GF-D8 (cell line): ENCODE measurements at regions not wholly inside any gene's neighbourhood (a gene's known extent, or its start where the extent isn't known, plus 50 kb on each side); places are given as distances from the start of the nearest gene placed in this dataset.
"Not testable (repeated sequence)": the region's sequence is repeated elsewhere in the genome, so short reads cannot be mapped to it uniquely, and the experiment has no call there.

Experiments used
- DNase-seq: peaks from one replicate; lab custom pipeline; 2025; lab: John Stamatoyannopoulos, UW

GRCh38 chr14:71165121-71166031, 258.1 kb downstream of the PCNX1 start:
- DNase-seq = no peak

- DNase-seq = no peak
Observed at GRCh38 chr14:71166180-71166837, 259.1 kb downstream of the PCNX1 start.

GRCh38 chr14:71167325-71167950, 260.2 kb downstream of the PCNX1 start:
- not testable (repeated sequence) for DNase-seq

GRCh38 chr14:71168161-71168560, 260.9 kb downstream of the PCNX1 start:
- not testable (repeated sequence) for DNase-seq

- DNase-seq = no peak
Observed at GRCh38 chr14:71168564-71169427, 261.5 kb downstream of the PCNX1 start.

GRCh38 chr14:71169861-71170260, 262.6 kb downstream of the PCNX1 start:
- no peak for DNase-seq

- DNase-seq = no peak
Observed at GRCh38 chr14:71175491-71175890, 268.2 kb downstream of the PCNX1 start.

GRCh38 chr14:71179066-71179465, 271.8 kb downstream of the PCNX1 start:
- DNase-seq = no peak

- DNase-seq = no peak
Observed at GRCh38 chr14:71180397-71180796, 273.1 kb downstream of the PCNX1 start.

- no peak for DNase-seq
Observed at GRCh38 chr14:71181215-71182003, 274.1 kb downstream of the PCNX1 start.

GRCh38 chr14:71183876-71184689, 276.8 kb downstream of the PCNX1 start:
- no peak for DNase-seq

- DNase-seq = no peak
Observed at GRCh38 chr14:71185637-71186036, 278.4 kb downstream of the PCNX1 start.

GRCh38 chr14:71187633-71188356, 280.5 kb downstream of the PCNX1 start:
- no peak for DNase-seq

GRCh38 chr14:71190770-71191374, 283.6 kb downstream of the PCNX1 start:
- DNase-seq = no peak

- DNase-seq = no peak
Observed at GRCh38 chr14:71193663-71194062, 286.4 kb downstream of the PCNX1 start.

GRCh38 chr14:71194251-71194650, 287.0 kb downstream of the PCNX1 start:
- no peak for DNase-seq

GRCh38 chr14:71196921-71197320, 289.7 kb downstream of the PCNX1 start:
- DNase-seq = no peak

- no peak for DNase-seq
Observed at GRCh38 chr14:71198687-71199086, 291.4 kb downstream of the PCNX1 start.

GRCh38 chr14:71201840-71202239, 294.6 kb downstream of the PCNX1 start:
- DNase-seq = no peak
